GM19240 (cell line): ENCODE measurements at regions not wholly inside any gene's neighbourhood (a gene's known extent, or its start where the extent isn't known, plus 50 kb on each side); places are given as distances from the start of the nearest gene placed in this dataset.
"Not testable (repeated sequence)": the region's sequence is repeated elsewhere in the genome, so short reads cannot be mapped to it uniquely, and the experiment has no call there.

Experiments used
- DNase-seq: peaks from one replicate; pipeline ENCODE4 v3.0.0; 2011; ENCODE audit warnings: low spot score; ENCODE audit not compliant: insufficient read length

DNA sequence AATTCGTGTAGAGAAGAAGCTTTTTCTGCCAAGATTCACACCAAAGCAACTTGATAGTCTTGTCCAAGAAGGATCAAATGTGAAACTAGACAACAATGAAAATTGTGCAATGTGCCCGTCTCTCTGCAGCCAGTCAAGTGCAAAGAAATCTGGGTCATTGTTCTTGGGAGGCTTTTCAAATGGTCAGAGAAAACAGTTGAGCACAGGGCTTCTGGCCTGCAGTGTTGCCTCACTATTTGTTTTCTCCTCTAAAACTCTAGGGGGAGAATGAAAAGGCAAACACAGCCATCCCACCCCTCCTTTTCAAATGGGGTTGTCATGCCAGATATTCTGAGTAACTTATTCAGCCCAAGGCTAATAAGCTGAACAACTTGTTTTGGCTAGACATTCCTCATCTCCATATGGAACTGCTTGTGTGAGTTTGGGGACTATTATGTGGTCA is 417.6 kb upstream of the CDIN1 start:
- DNase-seq: no peak

DNA sequence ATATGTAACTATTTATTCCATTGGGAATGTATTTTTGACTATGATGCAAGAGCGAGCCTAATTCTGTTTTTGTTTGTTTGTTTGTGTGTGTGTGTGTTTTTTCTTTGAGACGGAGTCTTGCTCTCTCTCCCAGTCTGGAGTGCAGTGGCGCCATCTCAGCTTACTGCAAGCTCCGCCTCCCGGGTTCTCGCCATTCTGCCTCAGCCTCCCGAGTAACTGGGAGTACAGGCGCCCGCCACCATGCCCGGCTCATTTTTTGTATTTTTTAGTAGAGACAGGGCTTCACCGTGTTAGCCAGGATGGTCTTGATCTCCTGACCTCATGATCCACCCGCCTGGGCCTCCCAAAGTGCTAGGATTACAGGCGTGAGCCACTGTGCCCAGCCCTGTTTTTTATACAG is 415.4 kb upstream of the CDIN1 start:
- DNase-seq: not testable (repeated sequence)

- no peak for DNase-seq
These were observed 406.5 kb upstream of the CDIN1 start for GRCh38 chr15:36172955-36173354.

GRCh38 chr15:36175186-36175740 is 404.2 kb upstream of the CDIN1 start:
- DNase-seq: no peak

- no peak for DNase-seq
These were observed 403.6 kb upstream of the CDIN1 start for GRCh38 chr15:36175741-36176291.

GRCh38 chr15:36177590-36178302 is 401.7 kb upstream of the CDIN1 start:
- DNase-seq: no peak

DNA sequence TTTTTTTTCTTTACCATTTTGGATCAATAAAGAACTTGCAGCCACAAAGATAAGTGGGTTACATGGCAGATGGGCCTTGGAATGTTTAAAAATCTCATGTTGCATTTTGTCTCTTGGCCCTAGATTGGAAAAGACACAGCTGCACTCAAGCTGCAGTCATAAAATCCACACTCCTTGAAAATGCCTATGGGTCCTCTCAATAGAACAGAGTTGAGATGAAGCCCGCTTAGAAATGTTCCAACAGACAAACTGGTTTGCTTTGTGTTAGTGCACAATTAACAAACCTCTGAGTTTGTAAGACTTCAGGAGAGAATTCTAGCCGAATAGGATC is 401.2 kb upstream of the CDIN1 start:
- no peak for DNase-seq

GRCh38 chr15:36183201-36183600 is 396.2 kb upstream of the CDIN1 start:
- no peak for DNase-seq

- DNase-seq: no peak
These were observed 394.0 kb upstream of the CDIN1 start for GRCh38 chr15:36185438-36185837.

DNA sequence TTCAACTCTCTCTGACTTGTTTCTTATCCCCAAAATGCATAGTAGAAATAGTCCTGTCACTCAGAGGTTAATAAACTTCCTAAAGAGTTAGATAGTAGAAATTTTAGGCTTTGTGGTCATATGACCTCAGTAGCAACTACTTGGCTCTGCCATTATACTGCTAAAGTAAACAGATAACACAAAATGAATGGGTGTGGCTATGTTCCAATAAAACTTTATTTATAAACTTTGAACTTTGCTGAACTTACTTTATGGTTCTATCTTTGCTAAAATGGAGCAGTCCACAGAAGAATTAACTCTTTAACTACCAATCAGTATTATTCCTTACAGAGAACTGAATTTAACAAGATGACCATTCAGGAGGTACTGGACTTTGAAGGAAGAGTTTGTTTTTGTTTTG is 393.6 kb upstream of the CDIN1 start:
- no peak for DNase-seq

DNA sequence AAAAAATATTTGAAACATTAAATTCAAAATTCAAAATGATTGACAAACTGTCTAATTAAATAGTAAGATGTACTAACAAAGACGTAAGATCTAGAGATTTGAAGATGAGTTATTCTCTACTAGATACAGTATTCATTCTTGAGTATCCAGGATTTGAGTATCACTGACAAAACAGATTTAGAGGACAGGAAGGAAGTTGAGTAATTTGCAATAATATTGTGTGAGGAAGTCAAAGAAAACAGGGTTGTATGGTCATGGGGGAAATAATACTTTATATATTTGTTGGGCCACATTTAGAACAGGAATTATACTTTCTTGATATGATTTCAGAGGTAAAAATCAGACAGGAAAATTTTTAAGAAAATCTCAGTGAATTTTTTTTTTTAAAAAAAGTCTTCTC is 393.1 kb upstream of the CDIN1 start:
- DNase-seq: no peak

DNA sequence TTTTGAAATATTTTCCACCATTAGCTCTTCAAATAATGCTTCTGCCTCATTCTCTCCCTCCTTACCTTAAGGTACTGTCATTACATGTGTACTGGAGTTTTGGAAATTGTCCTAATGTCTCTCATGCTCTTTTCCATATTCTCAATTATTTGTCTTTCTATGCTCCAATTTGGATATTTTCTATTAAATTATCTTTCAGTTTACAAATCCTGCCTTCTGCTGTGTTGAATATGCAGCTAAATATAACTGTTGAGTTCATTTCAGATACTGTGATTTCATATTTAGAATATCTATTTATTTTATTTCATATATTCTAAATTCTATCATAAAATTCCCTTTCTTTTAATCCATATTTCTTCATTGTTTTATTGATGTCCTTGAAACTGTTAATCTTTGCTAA is 388.0 kb upstream of the CDIN1 start:
- no peak for DNase-seq

DNA sequence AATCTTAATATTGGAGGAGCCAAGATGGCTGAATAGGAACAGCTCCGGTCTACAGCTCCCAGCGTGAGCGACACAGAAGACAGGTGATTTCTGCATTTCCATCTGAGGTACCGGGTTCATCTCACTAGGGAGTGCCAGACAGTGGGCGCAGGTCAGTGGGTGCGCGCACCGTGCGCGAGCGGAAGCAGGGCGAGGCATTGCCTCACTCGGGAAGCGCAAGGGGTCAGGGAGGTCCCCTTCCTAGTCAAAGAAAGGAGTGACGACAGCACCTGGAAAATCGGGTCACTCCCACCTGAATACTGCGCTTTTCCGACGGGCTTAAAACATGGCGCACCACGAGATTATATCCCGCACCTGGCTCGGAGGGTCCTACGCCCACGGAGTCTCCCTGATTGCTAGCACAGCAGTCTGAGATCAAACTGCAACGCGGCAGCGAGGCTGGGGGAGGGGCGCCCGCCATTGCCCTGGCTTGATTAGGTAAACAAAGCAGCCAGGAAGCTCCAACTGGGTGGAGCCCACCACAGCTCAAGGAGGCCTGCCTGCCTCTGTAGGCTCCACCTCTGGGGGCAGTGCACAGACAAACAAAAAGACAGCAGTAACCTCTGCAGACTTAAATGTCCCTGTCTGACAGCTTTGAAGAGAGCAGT is 383.9 kb upstream of the CDIN1 start:
- not testable (repeated sequence) for DNase-seq

GRCh38 chr15:36208868-36209582 is 370.4 kb upstream of the CDIN1 start:
- no peak for DNase-seq

GRCh38 chr15:36210426-36210825 is 369.0 kb upstream of the CDIN1 start:
- DNase-seq: no peak

DNA sequence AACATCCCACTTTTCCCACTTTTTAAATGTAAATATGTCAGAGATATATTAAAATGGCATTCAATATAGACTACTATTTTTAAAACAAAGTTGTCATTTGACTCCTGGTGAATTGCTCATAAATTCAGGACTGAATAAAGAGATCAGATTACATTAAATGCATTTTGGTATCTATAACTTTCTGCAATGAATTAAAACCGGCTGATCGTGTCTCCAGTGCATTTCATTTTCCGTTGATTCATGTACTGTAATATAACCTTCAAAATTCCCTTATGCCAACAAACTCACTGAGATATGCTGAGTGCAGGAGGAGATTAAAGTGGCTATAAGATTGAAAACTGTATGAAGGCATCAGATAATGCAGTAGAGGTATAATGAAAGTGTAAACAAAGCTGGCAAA is 361.1 kb upstream of the CDIN1 start:
- DNase-seq: no peak

GRCh38 chr15:36218991-36219390 is 360.4 kb upstream of the CDIN1 start:
- DNase-seq: no peak

DNA sequence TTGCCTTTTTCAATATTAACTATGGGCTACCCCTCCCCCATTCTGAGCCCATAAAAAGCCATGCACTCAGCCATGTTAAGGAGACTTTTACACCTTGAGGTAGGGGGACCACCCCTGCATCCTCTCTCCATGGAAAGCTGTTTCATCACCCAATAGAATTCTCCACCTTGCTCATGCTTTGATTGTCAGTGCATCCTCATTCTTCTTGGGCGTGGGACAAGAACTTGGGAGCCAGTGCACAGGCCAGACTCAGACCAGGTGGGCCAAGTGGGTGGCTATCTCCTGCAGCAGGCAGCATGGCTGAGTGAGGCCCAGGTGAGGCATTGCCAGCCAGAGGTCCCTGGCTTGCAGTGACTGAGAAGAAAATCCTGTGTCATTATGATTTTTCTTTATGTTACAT is 357.4 kb upstream of the CDIN1 start:
- no peak for DNase-seq

DNA sequence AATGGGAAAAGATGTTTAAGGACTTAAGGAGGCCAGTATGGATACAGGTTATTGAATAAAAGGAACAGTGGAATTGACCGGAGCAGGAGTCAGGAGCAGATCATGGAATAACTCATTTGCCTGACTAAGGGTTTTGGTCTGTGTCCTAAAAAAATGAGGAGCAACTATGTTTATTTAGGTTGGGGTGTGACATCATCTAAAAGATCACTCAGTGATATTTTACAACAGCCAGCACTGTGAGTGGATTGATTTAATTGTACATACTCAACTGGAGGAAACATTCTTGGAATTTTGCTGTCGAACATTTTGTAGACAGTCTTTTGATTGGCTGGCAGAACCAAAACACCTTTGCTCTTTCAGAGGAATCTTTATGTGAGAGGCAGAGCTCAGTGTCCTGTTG is 348.6 kb upstream of the CDIN1 start:
- DNase-seq: no peak

- DNase-seq: no peak
These were observed 346.9 kb upstream of the CDIN1 start for GRCh38 chr15:36232491-36232890.

GRCh38 chr15:36234743-36235142 is 344.7 kb upstream of the CDIN1 start:
- no peak for DNase-seq

GRCh38 chr15:36235173-36235572 is 344.3 kb upstream of the CDIN1 start:
- DNase-seq: no peak
